A673 (cell line): ENCODE measurements at regions not wholly inside any gene's neighbourhood (a gene's known extent, or its start where the extent isn't known, plus 50 kb on each side); places are given as distances from the start of the nearest gene placed in this dataset.

Experiments
- BruUV-seq: library from RNA; stranded (reverse); fragments of 400-500 nt; replicated peaks from 2 replicates; lab custom pipeline; 2021; lab: Mats Ljungman, UMichigan
- CTCF ChIA-PET: fragments of 300-600 bp; sonication (Branson Sonifier 250); formaldehyde crosslinking; loops from one replicate; lab custom pipeline; 2022; ENCODE audit warnings: antibody characterized with exemption; lab: Charles Lee
- POLR2A ChIA-PET: fragments of 300-600 bp; sonication (Branson Sonifier 250); formaldehyde crosslinking; loops from one replicate; lab custom pipeline; 2022; ENCODE audit warnings: antibody characterized with exemption; ENCODE audit not compliant: low non-redundant PET; lab: Charles Lee
- DNase-seq: peaks from one replicate; pipeline ENCODE4 v3.0.0-alpha.2; 2015; ENCODE audit warnings: low spot score
- H3K27ac ChIP-seq: fragments of 200-600 bp; sonication (generic); 2 replicates; pipeline ENCODE4 v1.5.1; 2016; ENCODE audit warnings: mixed run types, low read depth, mild to moderate bottlenecking, mixed read lengths, antibody characterized with exemption, low read length; ENCODE audit not compliant: poor library complexity, severe bottlenecking
- H3K27me3 ChIP-seq: fragments of 200-600 bp; sonication (generic); replicated peaks from 2 replicates; pipeline ENCODE4 v1.6.1; 2017; ENCODE audit warnings: mixed run types, low read depth, mild to moderate bottlenecking, mixed read lengths, antibody characterized with exemption, low read length; ENCODE audit not compliant: insufficient read depth, poor library complexity
- H3K36me3 ChIP-seq: fragments of 200-600 bp; sonication (generic); 2 replicates; pipeline ENCODE4 v1.6.1; 2016; ENCODE audit warnings: mixed run types, mild to moderate bottlenecking, mixed read lengths, antibody characterized with exemption, low read length; ENCODE audit not compliant: insufficient read depth, poor library complexity, severe bottlenecking
- H3K4me1 ChIP-seq: fragments of 200-600 bp; sonication (generic); 2 replicates; pipeline ENCODE4 v1.6.1; 2017; ENCODE audit warnings: mixed run types, mild to moderate bottlenecking, mixed read lengths, antibody characterized with exemption, low read length; ENCODE audit not compliant: insufficient read depth, poor library complexity, severe bottlenecking
- H3K4me3 ChIP-seq: fragments of 200-600 bp; sonication (generic); 2 replicates; pipeline ENCODE4 v1.5.1; 2016; ENCODE audit warnings: low read depth, mixed run types, mild to moderate bottlenecking, mixed read lengths, low read length; ENCODE audit not compliant: poor library complexity, severe bottlenecking
- H3K9me3 ChIP-seq: fragments of 200-600 bp; sonication (generic); 2 replicates; pipeline ENCODE4 v1.6.1; 2016; ENCODE audit warnings: mixed run types, low read depth, mild to moderate bottlenecking, mixed read lengths, antibody characterized with exemption, low read length; ENCODE audit not compliant: poor library complexity, severe bottlenecking
- CTCF ChIP-seq: fragments of 300-800, 200-600 bp; sonication (generic); conservative IDR thresholded peaks from 2 replicates; pipeline ENCODE4 v1.5.1; 2017; ENCODE audit warnings: low read depth, mild to moderate bottlenecking, antibody characterized with exemption, low read length, moderate library complexity, mixed read lengths
- EZH2 ChIP-seq: fragments of 200-600 bp; sonication (generic); IDR thresholded peaks from 2 replicates; pipeline ENCODE4 v1.6.1; 2017; ENCODE audit warnings: borderline replicate concordance, low read depth, mild to moderate bottlenecking, mixed read lengths, antibody characterized with exemption, low read length; ENCODE audit not compliant: poor library complexity, severe bottlenecking
- intact Hi-C: fragments of 100-400 bp; cut with micrococcal nuclease; formaldehyde crosslinking; loops from one replicate; pipeline ENCODE4 v1.10.0; 2022; ENCODE audit not compliant: unreplicated experiment

DNA sequence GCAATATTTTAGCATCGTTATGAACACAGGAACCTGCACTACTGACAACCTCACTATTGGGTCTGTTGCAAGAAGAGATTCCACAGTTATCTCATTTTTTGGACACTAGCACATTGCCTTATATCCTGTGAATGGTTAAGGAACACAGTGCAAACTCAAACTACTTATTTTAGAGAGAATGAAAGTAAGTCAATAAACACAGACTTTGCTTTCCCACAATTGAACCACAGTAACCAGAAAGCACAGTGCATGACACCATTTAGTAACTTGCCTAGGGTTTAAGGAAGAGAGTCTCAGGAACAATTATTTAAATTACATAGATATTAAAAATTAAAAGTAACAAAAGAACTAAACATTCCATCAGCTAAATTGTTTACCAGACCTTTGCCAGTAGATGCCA is 468.8 kb downstream of the ZWINT start:
- no peaks in the 10 kb centered on the region for H3K36me3 ChIP-seq
- POLR2A ChIA-PET, result no interaction called here
- H3K27ac ChIP-seq, result no peak overlapping the region
- no peaks in the 10 kb centered on the region for H3K27me3 ChIP-seq
- H3K4me3 ChIP-seq, result no peak overlapping the region
- CTCF ChIA-PET, result no interaction called here
- intact Hi-C loops, result no loop called here
- TF ChIP-seq EZH2, result no peak
- no peak for TF ChIP-seq CTCF
- H3K9me3 ChIP-seq, result peaks cover 14% of the 10 kb centered on the region
- BruUV-seq, result no TSS peak
- no peak for DNase-seq
- H3K4me1 ChIP-seq, result no peaks in the 10 kb centered on the region

GRCh38 chr10:55881588-55881987 is 479.5 kb downstream of the ZWINT start:
- no TSS peak for BruUV-seq
- Histone ChIP-seq H3K27ac (no peak overlapping the region), H3K4me3 (no peak overlapping the region), H3K4me1 (no peaks in the 10 kb centered on the region), H3K9me3 (peaks cover 36% of the 10 kb centered on the region), H3K36me3 (no peaks in the 10 kb centered on the region), H3K27me3 (no peaks in the 10 kb centered on the region)
- DNase-seq, result no peak
- TF ChIP-seq EZH2, result no peak
- no peak for TF ChIP-seq CTCF
- CTCF ChIA-PET, result no interaction called here
- POLR2A ChIA-PET, result no interaction called here
- intact Hi-C loops, result no loop called here

DNA sequence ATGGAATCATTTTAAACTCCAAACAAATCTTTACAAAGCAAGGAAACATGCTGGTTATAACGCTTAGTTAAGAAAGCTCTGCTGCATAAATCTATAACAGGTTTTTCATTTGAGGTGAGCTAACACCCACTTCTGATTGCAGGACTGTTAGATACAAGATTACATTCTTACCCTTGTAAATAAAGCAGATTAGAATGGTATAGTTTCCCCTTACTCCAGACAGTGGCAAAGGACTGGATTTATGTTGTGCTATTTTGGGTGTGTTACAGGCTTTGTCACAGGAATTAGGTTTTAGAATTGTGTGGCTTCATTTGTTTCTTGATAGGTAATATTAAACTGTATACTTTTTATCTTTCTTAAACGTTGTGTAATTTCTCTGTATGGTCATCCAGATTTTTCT is 487.6 kb downstream of the ZWINT start:
- TF ChIP-seq EZH2, result no peak
- TF ChIP-seq CTCF, result no peak
- intact Hi-C loops, result no loop called here
- no peak overlapping the region for H3K4me3 ChIP-seq
- ChIA-PET POLR2A (no interaction called here), CTCF (no interaction called here)
- peaks cover 23% of the 10 kb centered on the region for H3K9me3 ChIP-seq
- no TSS peak for BruUV-seq
- H3K4me1 ChIP-seq, result no peaks in the 10 kb centered on the region
- H3K36me3 ChIP-seq, result no peaks in the 10 kb centered on the region
- no peak for DNase-seq
- H3K27me3 ChIP-seq, result no peaks in the 10 kb centered on the region
- no peak overlapping the region for H3K27ac ChIP-seq
